DND-41 (cell line): ENCODE measurements at regions not wholly inside any gene's neighbourhood (a gene's known extent, or its start where the extent isn't known, plus 50 kb on each side); places are given as distances from the start of the nearest gene placed in this dataset.

Experiments
- CTCF ChIP-seq: IDR thresholded peaks from 2 replicates; pipeline ENCODE4 v1.5.1; 2012; ENCODE audit warnings: borderline replicate concordance, low read length, moderate library complexity, mild to moderate bottlenecking; ENCODE audit not compliant: poor library complexity, severe bottlenecking; ENCODE audit errors: extremely low read depth
- EZH2 ChIP-seq: IDR thresholded peaks from 3 replicates; pipeline ENCODE4 v1.6.1; 2012; ENCODE audit warnings: borderline replicate concordance, low read depth, mild to moderate bottlenecking, moderate library complexity, low read length, inconsistent platforms; ENCODE audit not compliant: severe bottlenecking

GRCh38 chr1:17976854-17977253 lies 130.7 kb upstream of the IGSF21 start:
- TF ChIP-seq CTCF = no peak
- TF ChIP-seq EZH2 = no peak
